Suprapubic skin (tissue), 4 donors: ENCODE measurements at regions not wholly inside any gene's neighbourhood (a gene's known extent, or its start where the extent isn't known, plus 50 kb on each side); places are given as distances from the start of the nearest gene placed in this dataset.

Source experiments
- DNase-seq, 2 donors: peaks; one replicate each; pipeline ENCODE4 v3.0.0-alpha.2; 2019; ENCODE audit warnings: low spot score in 2 of 2
- H3K27ac ChIP-seq: fragments of 200-600 bp; sonication (generic); one replicate; pipeline ENCODE4 v1.5.1; 2019
- H3K27me3 ChIP-seq: fragments of 200-600 bp; sonication (generic); one replicate; pipeline ENCODE4 v1.5.1; 2019
- H3K36me3 ChIP-seq: fragments of 200-600 bp; sonication (generic); one replicate; pipeline ENCODE4 v1.5.1; 2019
- H3K4me1 ChIP-seq: fragments of 200-600 bp; sonication (generic); one replicate; pipeline ENCODE4 v1.5.1; 2019
- H3K4me3 ChIP-seq: fragments of 200-600 bp; sonication (generic); one replicate; pipeline ENCODE4 v1.5.1; 2019; ENCODE audit warnings: mild to moderate bottlenecking
- H3K9me3 ChIP-seq: fragments of 200-600 bp; sonication (generic); one replicate; pipeline ENCODE4 v1.5.1; 2019
- EP300 ChIP-seq: sonication (generic); formaldehyde crosslinking; IDR thresholded peaks from one replicate; pipeline ENCODE4 v1.6.1; 2017; ENCODE audit warnings: antibody characterized with exemption
- POLR2A ChIP-seq, 2 donors: fragments of 450-650 bp; IDR thresholded peaks; one replicate each; pipeline ENCODE4 v1.6.1; 2017; ENCODE audit warnings: antibody characterized with exemption in 2 of 2, mild to moderate bottlenecking in 2 of 2, moderate library complexity in 2 of 2
- POLR2AphosphoS5 ChIP-seq, 3 donors: sonication (generic); formaldehyde crosslinking; IDR thresholded peaks; one replicate each; pipeline ENCODE4 v1.6.1; 2017; ENCODE audit warnings: antibody characterized with exemption in 3 of 3
- WGBS: methylation state at CpG from one replicate; pipeline ENCODE4 v1.1.5; 2018; 5-methylcytosine and 5-hydroxymethylcytosine counted together
- TF ChIP-seq, protein P1 (sequence below), 2 donors: fragments of 200-600 bp in 1 of 2; fragments of 450-650 bp in 1 of 2; sonication (generic) in 1 of 2; IDR thresholded peaks; one replicate each; pipeline ENCODE4 v1.5.1; 2016 to 2019; ENCODE audit warnings: antibody characterized with exemption in 2 of 2, mild to moderate bottlenecking in 1 of 2, moderate library complexity in 1 of 2

DNA sequence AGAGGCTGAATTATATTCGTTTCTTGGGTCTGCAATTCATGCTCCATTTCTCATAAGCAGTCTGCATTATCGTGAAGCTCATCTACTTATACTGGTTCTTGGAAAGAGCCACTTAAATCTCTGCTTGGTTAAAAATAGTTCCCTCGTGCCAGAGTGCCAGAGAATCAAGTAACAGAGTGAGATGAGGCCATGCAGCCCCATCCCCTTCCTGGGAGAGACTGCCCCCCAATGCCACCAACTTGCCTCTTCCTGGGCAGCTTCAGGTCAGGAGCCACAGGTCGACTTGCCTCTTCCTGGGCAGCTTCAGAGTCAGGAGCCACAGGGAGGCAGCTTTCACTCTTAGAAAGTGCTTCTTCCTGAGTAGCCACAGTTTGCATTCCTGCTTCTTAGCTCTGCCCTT lies 223.9 kb upstream of the ZBED5 start:
- WGBS: 47% methylated on average over 4 of the region's 4 CpGs
- Histone ChIP-seq H3K27me3 (no peaks in the 10 kb centered on the region), H3K4me1 (no peaks in the 10 kb centered on the region), H3K36me3 (no peaks in the 10 kb centered on the region), H3K4me3 (no peak overlapping the region), H3K27ac (no peak overlapping the region), H3K9me3 (no peaks in the 10 kb centered on the region)
- TF ChIP-seq POLR2AphosphoS5 (IDR thresholded peaks at IDR 0.05) (no peak), POLR2A (IDR thresholded peaks at IDR 0.05) (no peak), EP300 (no peak)
- TF ChIP-seq, protein P1, sequence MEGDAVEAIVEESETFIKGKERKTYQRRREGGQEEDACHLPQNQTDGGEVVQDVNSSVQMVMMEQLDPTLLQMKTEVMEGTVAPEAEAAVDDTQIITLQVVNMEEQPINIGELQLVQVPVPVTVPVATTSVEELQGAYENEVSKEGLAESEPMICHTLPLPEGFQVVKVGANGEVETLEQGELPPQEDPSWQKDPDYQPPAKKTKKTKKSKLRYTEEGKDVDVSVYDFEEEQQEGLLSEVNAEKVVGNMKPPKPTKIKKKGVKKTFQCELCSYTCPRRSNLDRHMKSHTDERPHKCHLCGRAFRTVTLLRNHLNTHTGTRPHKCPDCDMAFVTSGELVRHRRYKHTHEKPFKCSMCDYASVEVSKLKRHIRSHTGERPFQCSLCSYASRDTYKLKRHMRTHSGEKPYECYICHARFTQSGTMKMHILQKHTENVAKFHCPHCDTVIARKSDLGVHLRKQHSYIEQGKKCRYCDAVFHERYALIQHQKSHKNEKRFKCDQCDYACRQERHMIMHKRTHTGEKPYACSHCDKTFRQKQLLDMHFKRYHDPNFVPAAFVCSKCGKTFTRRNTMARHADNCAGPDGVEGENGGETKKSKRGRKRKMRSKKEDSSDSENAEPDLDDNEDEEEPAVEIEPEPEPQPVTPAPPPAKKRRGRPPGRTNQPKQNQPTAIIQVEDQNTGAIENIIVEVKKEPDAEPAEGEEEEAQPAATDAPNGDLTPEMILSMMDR (IDR thresholded peaks at IDR 0.05): no peak
- no peak for DNase-seq

DNA sequence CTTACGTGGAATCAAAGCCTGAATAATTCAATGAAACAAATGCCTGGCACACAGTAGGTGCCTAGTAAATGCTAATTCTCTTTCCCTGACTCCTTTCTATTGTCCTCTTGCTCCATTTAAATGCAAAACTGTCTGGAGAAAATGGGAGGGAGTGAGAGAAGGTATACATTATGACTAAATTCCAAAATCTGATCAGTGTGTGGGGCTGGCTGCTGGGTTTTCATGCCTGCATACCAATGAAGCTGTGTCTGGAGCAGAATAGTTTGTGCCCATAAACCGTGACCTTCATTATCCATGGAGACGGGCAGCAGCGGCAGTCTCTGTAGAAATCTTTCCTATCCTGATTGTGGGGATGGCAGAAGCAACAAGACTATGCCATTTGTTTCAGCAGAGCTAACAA lies 223.4 kb upstream of the ZBED5 start:
- WGBS: 89% methylated on average over 4 of the region's 4 CpGs
- no peaks in the 10 kb centered on the region for H3K9me3 ChIP-seq
- H3K36me3 ChIP-seq: no peaks in the 10 kb centered on the region
- no peaks in the 10 kb centered on the region for H3K27me3 ChIP-seq
- no peaks in the 10 kb centered on the region for H3K4me1 ChIP-seq
- no peak overlapping the region for H3K4me3 ChIP-seq
- H3K27ac ChIP-seq: no peak overlapping the region
- TF ChIP-seq POLR2A (IDR thresholded peaks at IDR 0.05) (no peak), POLR2AphosphoS5 (IDR thresholded peaks at IDR 0.05) (no peak), EP300 (no peak)
- TF ChIP-seq, protein P1 (IDR thresholded peaks at IDR 0.05): no peak
- DNase-seq: no peak

DNA sequence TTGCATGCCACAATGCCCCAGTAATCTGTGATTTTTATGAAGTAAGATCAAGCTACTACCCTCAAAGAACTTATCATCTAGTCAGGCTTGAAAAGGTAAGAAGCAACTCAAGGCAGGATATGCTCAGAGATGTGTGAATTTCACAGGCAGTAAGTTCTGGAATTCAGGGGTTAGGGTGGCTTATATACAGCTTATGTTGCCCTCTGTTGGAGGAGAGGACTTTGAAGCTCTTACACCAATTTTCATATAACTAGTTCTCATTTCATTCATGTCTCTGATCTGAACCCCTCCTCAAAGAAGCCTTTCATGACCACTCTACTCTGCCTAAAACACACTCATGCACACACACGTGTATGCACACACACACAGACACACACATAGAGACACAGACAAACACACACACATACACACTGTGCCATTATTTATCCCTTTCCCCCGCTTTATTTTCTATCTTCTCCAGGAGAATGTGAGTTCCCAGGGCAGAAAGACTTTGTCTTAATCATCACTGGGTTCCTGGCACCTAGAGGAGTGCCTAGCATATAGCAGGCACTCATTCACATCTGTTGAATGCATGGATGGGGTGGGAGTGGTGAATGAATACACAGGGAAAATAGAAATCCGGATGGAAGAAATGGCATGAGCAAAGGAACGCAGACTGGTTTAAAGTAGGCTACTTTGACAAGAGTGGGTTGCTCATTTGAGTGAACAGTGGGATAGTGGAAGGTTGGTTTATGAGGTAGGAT lies 220.7 kb upstream of the ZBED5 start:
- TF ChIP-seq EP300 (no peak), POLR2AphosphoS5 (IDR thresholded peaks at IDR 0.05) (no peak), POLR2A (IDR thresholded peaks at IDR 0.05) (no peak)
- TF ChIP-seq, protein P1 (IDR thresholded peaks at IDR 0.05): no peak
- Histone ChIP-seq H3K27ac (no peak overlapping the region), H3K4me1 (no peaks in the 10 kb centered on the region)

DNA sequence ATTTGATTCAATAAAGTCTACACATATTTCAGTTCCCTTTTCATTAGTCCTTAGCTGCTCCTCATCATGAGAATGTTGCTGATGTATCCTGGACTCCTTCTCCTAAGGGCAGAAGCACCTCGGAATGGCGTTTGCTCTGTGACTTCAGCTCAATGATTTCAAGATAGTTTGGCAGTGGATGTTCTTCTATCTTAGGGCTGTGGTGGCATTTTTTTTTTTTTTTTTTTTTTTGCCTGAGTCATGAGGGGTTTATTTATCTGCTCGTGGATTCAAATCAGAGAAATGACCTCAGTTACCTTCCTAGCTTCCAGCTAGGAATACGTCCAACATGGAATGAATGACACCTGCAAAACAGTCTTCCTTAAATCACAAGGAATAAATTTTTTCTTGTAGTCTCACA lies 220.0 kb upstream of the ZBED5 start:
- WGBS: 61% methylated on average over 4 of the region's 4 CpGs
- Histone ChIP-seq H3K27ac (no peak overlapping the region), H3K27me3 (no peaks in the 10 kb centered on the region), H3K4me3 (no peak overlapping the region), H3K9me3 (no peaks in the 10 kb centered on the region), H3K36me3 (no peaks in the 10 kb centered on the region), H3K4me1 (no peaks in the 10 kb centered on the region)
- DNase-seq: no peak
- TF ChIP-seq EP300 (no peak), POLR2A (IDR thresholded peaks at IDR 0.05) (no peak), POLR2AphosphoS5 (IDR thresholded peaks at IDR 0.05) (no peak)
- TF ChIP-seq, protein P1 (IDR thresholded peaks at IDR 0.05): no peak

More for the DNA sequence above, 220.7 kb upstream of the ZBED5 start:
- Histone ChIP-seq H3K9me3 (no peaks in the 10 kb centered on the region), H3K36me3 (no peaks in the 10 kb centered on the region), H3K4me3 (no peak overlapping the region), H3K27me3 (no peaks in the 10 kb centered on the region)
- no peak for DNase-seq
- WGBS: 81% methylated on average over 4 of the region's 4 CpGs

DNA sequence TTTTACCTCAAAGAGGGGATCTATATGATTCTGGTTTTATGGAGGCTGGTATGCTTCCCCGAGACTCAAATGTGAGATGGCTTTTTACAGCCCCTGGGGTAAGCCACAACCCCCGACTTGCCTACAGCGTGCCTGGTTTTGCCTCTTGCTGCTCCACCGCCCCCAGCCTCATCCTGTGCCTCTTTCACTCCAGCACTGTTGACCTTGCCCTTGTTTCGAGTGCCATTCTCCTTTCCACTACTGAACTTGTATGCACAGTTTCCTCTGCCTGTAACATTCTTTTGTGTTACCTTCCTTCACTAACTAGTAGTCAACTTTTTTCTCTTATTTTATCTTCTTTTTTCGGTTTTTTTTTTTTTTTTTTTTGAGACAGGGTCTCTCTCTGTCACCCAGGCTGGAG lies 219.0 kb upstream of the ZBED5 start:
- no peaks in the 10 kb centered on the region for H3K27me3 ChIP-seq
- WGBS: 91% methylated on average over 6 of the region's 6 CpGs
- H3K36me3 ChIP-seq: no peaks in the 10 kb centered on the region
- H3K9me3 ChIP-seq: no peaks in the 10 kb centered on the region
- H3K27ac ChIP-seq: no peak overlapping the region
- no peak for DNase-seq
- H3K4me3 ChIP-seq: no peak overlapping the region
- H3K4me1 ChIP-seq: no peaks in the 10 kb centered on the region
- TF ChIP-seq POLR2A (IDR thresholded peaks at IDR 0.05) (no peak), POLR2AphosphoS5 (IDR thresholded peaks at IDR 0.05) (no peak), EP300 (no peak)
- TF ChIP-seq, protein P1 (IDR thresholded peaks at IDR 0.05): no peak
